Left lung (tissue), 4 donors: ENCODE measurements at regions not wholly inside any gene's neighbourhood (a gene's known extent, or its start where the extent isn't known, plus 50 kb on each side); places are given as distances from the start of the nearest gene placed in this dataset.

Source experiments
- ATAC-seq: fragments of 200-7000 bp; cut with Tn5 transposase; one replicate; pipeline ENCODE4 v1.9.1; 2020; ENCODE audit warnings: moderate library complexity
- DNase-seq, 4 donors: peaks; one replicate each; pipeline ENCODE4 v3.0.0-alpha.2; 2013 to 2020
- H3K27ac ChIP-seq, 2 donors: fragments of 200-600 bp; sonication (generic) in 1 of 2; one replicate each; pipeline versions ENCODE4 v1.5.0 to v1.8.0; 2020 to 2021
- H3K27me3 ChIP-seq, 2 donors: fragments of 200-600 bp; sonication (generic) in 1 of 2; one replicate each; pipeline versions ENCODE4 v1.5.0 to v1.8.0; 2020 to 2021
- H3K36me3 ChIP-seq, 2 donors: fragments of 200-600 bp; sonication (generic) in 1 of 2; one replicate each; pipeline versions ENCODE4 v1.5.0 to v1.8.0; 2020 to 2021
- H3K4me1 ChIP-seq, 2 donors: fragments of 200-600 bp; one replicate each; pipeline ENCODE4 v1.8.0; 2021
- H3K4me3 ChIP-seq, 2 donors: fragments of 200-600 bp; sonication (generic) in 1 of 2; one replicate each; pipeline versions ENCODE4 v1.5.0 to v1.8.0; 2020 to 2021; ENCODE audit warnings: mild to moderate bottlenecking in 1 of 2
- H3K9me3 ChIP-seq, 2 donors: fragments of 200-600 bp; sonication (generic) in 1 of 2; one replicate each; pipeline versions ENCODE4 v1.5.0 to v1.8.0; 2020 to 2021
- CTCF ChIP-seq, 2 donors: fragments of 200-600 bp; sonication (generic) in 1 of 2; IDR thresholded peaks; one replicate each; pipeline versions ENCODE4 v1.5.0 to v1.8.0; 2021; ENCODE audit warnings: antibody characterized with exemption in 2 of 2
- intact Hi-C, 2 donors: fragments of 100-400 bp; cut with DNase I; formaldehyde crosslinking; loops; one replicate each; pipeline versions ENCODE4 v1.11.2 to v1.14.2; 2022
- donor health status: DM: no; HTN: yes; CAD: no.
- donor health status: DM: no; HTN: no; CAD: no.

GRCh38 chr7:49434846-49435245, 338.6 kb upstream of the VWC2 start:
- no peak for DNase-seq
- H3K27me3 ChIP-seq: no peaks in the 10 kb centered on the region
- TF ChIP-seq CTCF (IDR thresholded peaks at IDR 0.05): no peak
- H3K4me3 ChIP-seq: no peak overlapping the region
- no peaks in the 10 kb centered on the region for H3K9me3 ChIP-seq
- no peaks in the 10 kb centered on the region for H3K36me3 ChIP-seq
- H3K4me1 ChIP-seq: no peaks in the 10 kb centered on the region
- H3K27ac ChIP-seq: no peak overlapping the region
- no peak for ATAC-seq
- intact Hi-C loops: no loop called here

- H3K4me1 ChIP-seq: no peaks in the 10 kb centered on the region
- H3K9me3 ChIP-seq: no peaks in the 10 kb centered on the region
- TF ChIP-seq CTCF (IDR thresholded peaks at IDR 0.05): no peak
- H3K27me3 ChIP-seq: no peaks in the 10 kb centered on the region
- ATAC-seq (no peak), DNase-seq (no peak)
- no peak overlapping the region for H3K4me3 ChIP-seq
- no peaks in the 10 kb centered on the region for H3K36me3 ChIP-seq
- H3K27ac ChIP-seq: no peak overlapping the region
- intact Hi-C loops: no loop called here
These were observed 335.2 kb upstream of the VWC2 start for GRCh38 chr7:49438281-49438680.

- no peak overlapping the region for H3K27ac ChIP-seq
- no peak overlapping the region for H3K4me3 ChIP-seq
- no peaks in the 10 kb centered on the region for H3K27me3 ChIP-seq
- no peaks in the 10 kb centered on the region for H3K36me3 ChIP-seq
- peaks cover 0 to 10% of the 10 kb centered on the region in 2 donors for H3K9me3 ChIP-seq
- DNase-seq (no peak), ATAC-seq (no peak)
- intact Hi-C loops: no loop called here
- no peak for TF ChIP-seq CTCF (IDR thresholded peaks at IDR 0.05)
- H3K4me1 ChIP-seq: no peaks in the 10 kb centered on the region
These were observed 329.9 kb upstream of the VWC2 start for GRCh38 chr7:49443515-49443914.

GRCh38 chr7:49453486-49453885, 320.0 kb upstream of the VWC2 start:
- Histone ChIP-seq H3K27ac (no peak overlapping the region), H3K4me3 (no peak overlapping the region), H3K36me3 (no peaks in the 10 kb centered on the region), H3K9me3 (peaks cover 0 to 3% of the 10 kb centered on the region in 2 donors), H3K27me3 (no peaks in the 10 kb centered on the region), H3K4me1 (no peaks in the 10 kb centered on the region)
- TF ChIP-seq CTCF (IDR thresholded peaks at IDR 0.05): no peak
- peak in 1 of 4 donors; percentile 61 for DNase-seq
- intact Hi-C loops: no loop called here
- ATAC-seq: no peak

GRCh38 chr7:49479441-49479840, 294.0 kb upstream of the VWC2 start:
- Histone ChIP-seq H3K27ac (no peak overlapping the region), H3K27me3 (no peaks in the 10 kb centered on the region), H3K36me3 (no peaks in the 10 kb centered on the region), H3K4me3 (no peak overlapping the region), H3K4me1 (no peaks in the 10 kb centered on the region), H3K9me3 (no peaks in the 10 kb centered on the region)
- intact Hi-C loops: no loop called here
- TF ChIP-seq CTCF (IDR thresholded peaks at IDR 0.05): no peak
- DNase-seq: no peak
- ATAC-seq: no peak
